ENCODE measurements at regions not wholly inside any gene's neighbourhood (a gene's known extent, or its start where the extent isn't known, plus 50 kb on each side); places are given as distances from the start of the nearest gene placed in this dataset.

DNA sequence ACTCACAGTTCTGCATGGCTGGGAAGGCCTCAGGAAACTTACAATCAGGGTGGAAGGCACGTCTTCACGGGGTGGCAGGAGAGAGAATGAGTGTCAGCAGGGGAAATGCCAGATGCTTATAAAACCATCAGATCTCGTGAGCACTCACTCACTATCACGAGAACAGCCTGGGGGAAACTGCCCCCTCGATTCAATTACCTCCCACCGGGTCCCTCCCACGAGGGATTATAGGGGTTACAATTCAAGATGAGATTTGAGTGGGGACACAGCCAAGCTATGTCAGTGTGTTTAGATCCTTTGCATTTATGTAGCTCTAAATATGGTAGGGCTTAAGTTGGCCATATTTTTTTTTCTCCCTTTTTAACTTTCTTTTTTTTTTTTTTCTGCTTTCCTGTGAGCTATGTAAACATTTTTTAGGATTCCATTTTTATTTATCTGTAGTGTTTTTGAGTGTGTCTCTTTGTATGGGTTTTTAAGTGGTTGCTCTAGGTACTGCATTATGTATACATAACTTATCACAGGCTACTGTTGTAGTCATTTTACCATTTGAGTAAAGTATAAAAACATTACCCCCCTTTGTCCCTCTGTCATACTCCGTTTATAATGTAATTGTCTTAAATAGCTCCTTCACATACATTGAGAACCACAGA, 79.0 kb downstream of the ADRA2C start:
- 15 to 16% methylated on average over 8 of the region's 8 CpGs for WGBS, 2 experiments (ENCODE audit: low coverage in 1 of 2, low lambda C conversion rate in 2 of 2, missing lambda C conversion rate in 2 of 2)
- H3K9me3 ChIP-seq (ENCODE audit: low read depth), result no peaks in the 10 kb centered on the region
- no peaks in the 10 kb centered on the region for H3K79me2 ChIP-seq (ENCODE audit: insufficient read depth)
- H3K4me3 ChIP-seq, result no peak overlapping the region
- DNase-seq, result no peak
- no peaks in the 10 kb centered on the region for H3K36me3 ChIP-seq (ENCODE audit: low read depth)
- in situ Hi-C loops (cut with MboI), result no loop called here
- no peak overlapping the region for H3K9ac ChIP-seq
- no peak overlapping the region for H2AFZ ChIP-seq
- H3K9me2 ChIP-seq (ENCODE audit: insufficient read depth), result no peaks in the 10 kb centered on the region
- H3K27me3 ChIP-seq (replicated peaks; ENCODE audit: insufficient read depth), result peaks cover 61% of the 10 kb centered on the region
- TF ChIP-seq EZH2 (IDR thresholded peaks at IDR 0.05; ENCODE audit: insufficient read depth, poor library complexity, severe bottlenecking), result no peak
- TF ChIP-seq EZH2phosphoT487 (IDR thresholded peaks at IDR 0.05; ENCODE audit: insufficient read depth, low read depth), result no peak
- H3K27ac ChIP-seq, result no peak overlapping the region
- no peaks in the 10 kb centered on the region for H4K20me1 ChIP-seq (ENCODE audit: insufficient read depth)
- H3F3A ChIP-seq (ENCODE audit: insufficient read depth), result no peaks in the 10 kb centered on the region
- no peaks in the 10 kb centered on the region for H3K4me1 ChIP-seq (ENCODE audit: insufficient read depth)
- H3K4me2 ChIP-seq (ENCODE audit: unreplicated experiment), result no peak overlapping the region

DNA sequence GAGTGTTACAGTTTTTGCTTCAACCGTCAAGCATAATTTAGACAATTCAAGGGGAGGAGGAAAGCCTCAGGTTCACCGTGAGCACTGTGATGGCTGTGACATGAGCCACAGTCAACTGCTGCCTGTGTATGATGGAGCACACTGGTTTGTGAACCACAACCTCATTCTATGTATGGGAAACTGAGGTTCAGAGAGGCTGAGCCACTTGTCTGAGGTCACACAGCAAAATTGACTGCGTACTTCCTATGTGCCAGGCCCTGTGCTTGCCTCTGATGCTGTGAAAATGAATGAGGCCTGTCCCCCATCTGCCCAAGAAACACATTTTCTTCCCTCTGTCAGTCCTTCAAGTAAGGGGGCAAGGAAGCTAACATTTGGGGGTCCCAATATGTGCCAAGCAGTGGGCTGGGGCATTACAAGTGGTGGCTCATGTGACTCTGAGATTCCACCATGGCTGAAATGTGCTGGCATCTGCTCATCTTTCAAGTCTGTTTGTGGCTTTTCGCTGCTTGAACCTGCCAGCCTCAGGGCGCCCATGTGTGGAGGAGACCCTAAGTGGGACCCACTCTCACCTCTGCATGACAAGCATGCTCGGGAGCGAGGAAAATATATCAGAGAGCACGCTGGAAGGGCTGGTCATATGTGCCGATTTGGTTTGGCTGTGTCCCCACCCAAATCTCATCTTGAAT, 79.7 kb downstream of the ADRA2C start:
- H2AFZ ChIP-seq, result no peak overlapping the region
- H3F3A ChIP-seq (ENCODE audit: insufficient read depth), result no peaks in the 10 kb centered on the region
- no peak overlapping the region for H3K27ac ChIP-seq
- H3K9me2 ChIP-seq (ENCODE audit: insufficient read depth), result no peaks in the 10 kb centered on the region
- peaks cover 54% of the 10 kb centered on the region for H3K27me3 ChIP-seq (replicated peaks; ENCODE audit: insufficient read depth)
- DNase-seq, result no peak
- H3K4me2 ChIP-seq (ENCODE audit: unreplicated experiment), result no peak overlapping the region
- H3K36me3 ChIP-seq (ENCODE audit: low read depth), result no peaks in the 10 kb centered on the region
- WGBS, 2 experiments (ENCODE audit: low coverage in 1 of 2, low lambda C conversion rate in 2 of 2, missing lambda C conversion rate in 2 of 2), result 47 to 50% methylated on average over 9 of the region's 9 CpGs
- in situ Hi-C loops (cut with MboI), result no loop called here
- H3K4me1 ChIP-seq (ENCODE audit: insufficient read depth), result no peaks in the 10 kb centered on the region
- TF ChIP-seq EZH2 (IDR thresholded peaks at IDR 0.05; ENCODE audit: insufficient read depth, poor library complexity, severe bottlenecking) (no peak), EZH2phosphoT487 (IDR thresholded peaks at IDR 0.05; ENCODE audit: insufficient read depth, low read depth) (no peak)
- no peaks in the 10 kb centered on the region for H4K20me1 ChIP-seq (ENCODE audit: insufficient read depth)
- H3K9ac ChIP-seq, result no peak overlapping the region
- no peaks in the 10 kb centered on the region for H3K79me2 ChIP-seq (ENCODE audit: insufficient read depth)
- no peaks in the 10 kb centered on the region for H3K9me3 ChIP-seq (ENCODE audit: low read depth)
- H3K4me3 ChIP-seq, result no peak overlapping the region

DNA sequence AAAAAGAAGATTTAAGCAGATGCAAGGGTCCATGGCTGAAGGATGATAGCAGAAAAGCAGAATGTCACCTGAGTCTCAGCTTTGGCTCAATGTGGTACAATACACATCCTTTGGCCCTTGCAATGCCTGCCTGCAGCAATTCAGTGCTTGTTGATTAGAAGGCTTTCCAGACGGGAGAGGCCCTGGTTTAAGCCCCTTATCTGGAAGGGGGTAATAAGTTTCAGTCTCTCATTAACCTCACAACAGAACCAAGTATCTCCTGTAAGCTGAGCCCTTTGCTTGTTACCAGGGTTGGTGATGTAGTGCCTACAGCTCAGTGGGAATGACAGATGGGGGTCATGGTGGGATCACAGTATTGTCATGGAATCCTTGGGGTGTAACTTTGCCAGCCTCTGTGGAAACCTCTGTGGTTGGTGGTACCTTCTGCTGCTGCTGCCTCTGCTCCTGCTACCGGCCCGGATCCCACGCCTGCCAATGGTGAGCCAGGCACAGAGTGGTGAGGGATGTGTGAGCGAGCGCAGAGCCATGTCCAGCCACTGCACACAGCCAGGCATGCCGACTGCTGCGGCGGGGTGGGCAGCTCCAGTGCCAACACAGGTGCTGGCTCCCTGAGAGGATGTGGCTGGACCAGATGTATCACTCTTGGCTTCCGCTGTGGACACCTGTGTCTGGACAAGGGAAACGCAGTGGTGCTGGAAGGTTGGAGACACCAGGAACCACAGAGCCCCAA, 81.2 kb downstream of the ADRA2C start:
- Histone ChIP-seq H3K9me3 (ENCODE audit: low read depth) (no peaks in the 10 kb centered on the region), H3K4me3 (no peak overlapping the region), H4K20me1 (ENCODE audit: insufficient read depth) (no peaks in the 10 kb centered on the region), H3K36me3 (ENCODE audit: low read depth) (no peaks in the 10 kb centered on the region), H2AFZ (no peak overlapping the region), H3K4me1 (ENCODE audit: insufficient read depth) (no peaks in the 10 kb centered on the region), H3F3A (ENCODE audit: insufficient read depth) (no peaks in the 10 kb centered on the region), H3K27ac (no peak overlapping the region), H3K9me2 (ENCODE audit: insufficient read depth) (no peaks in the 10 kb centered on the region), H3K27me3 (replicated peaks; ENCODE audit: insufficient read depth) (peaks cover 44% of the 10 kb centered on the region), H3K79me2 (ENCODE audit: insufficient read depth) (no peaks in the 10 kb centered on the region), H3K9ac (no peak overlapping the region), H3K4me2 (ENCODE audit: unreplicated experiment) (no peak overlapping the region)
- DNase-seq, result no peak
- in situ Hi-C loops (cut with MboI), result no loop called here
- TF ChIP-seq EZH2phosphoT487 (IDR thresholded peaks at IDR 0.05; ENCODE audit: insufficient read depth, low read depth) (no peak), EZH2 (IDR thresholded peaks at IDR 0.05; ENCODE audit: insufficient read depth, poor library complexity, severe bottlenecking) (no peak)
- WGBS, 2 experiments (ENCODE audit: low coverage in 1 of 2, low lambda C conversion rate in 2 of 2, missing lambda C conversion rate in 2 of 2), result 61 to 62% methylated on average over 11 of the region's 11 CpGs

DNA sequence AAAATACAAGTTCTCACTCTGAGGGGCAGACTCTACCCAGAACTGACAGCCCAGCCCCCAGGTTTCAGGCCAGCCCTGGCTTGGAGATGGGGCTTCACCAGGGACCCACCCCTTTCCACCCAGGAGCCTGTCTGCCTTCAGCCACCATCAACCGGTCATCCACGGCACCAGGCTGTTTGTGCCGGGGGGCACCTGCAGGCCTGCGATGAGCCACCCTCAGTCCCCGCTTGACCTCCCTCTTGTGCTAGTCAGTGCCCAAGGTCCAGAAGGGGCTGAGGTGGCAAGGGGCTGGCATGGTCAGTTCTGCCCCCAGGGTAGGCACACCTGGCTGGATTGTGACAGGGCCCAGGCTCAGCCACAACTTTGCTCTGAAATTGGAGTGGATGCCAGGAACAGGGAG, 82.1 kb downstream of the ADRA2C start:
- Histone ChIP-seq H3K4me1 (ENCODE audit: insufficient read depth) (no peaks in the 10 kb centered on the region), H3K79me2 (ENCODE audit: insufficient read depth) (no peaks in the 10 kb centered on the region), H3K9me2 (ENCODE audit: insufficient read depth) (no peaks in the 10 kb centered on the region), H3K9ac (no peak overlapping the region), H3K4me3 (no peak overlapping the region), H3K4me2 (ENCODE audit: unreplicated experiment) (no peak overlapping the region), H4K20me1 (ENCODE audit: insufficient read depth) (no peaks in the 10 kb centered on the region), H2AFZ (no peak overlapping the region), H3K36me3 (ENCODE audit: low read depth) (no peaks in the 10 kb centered on the region), H3K27me3 (replicated peaks; ENCODE audit: insufficient read depth) (peaks cover 45% of the 10 kb centered on the region), H3K27ac (no peak overlapping the region), H3K9me3 (ENCODE audit: low read depth) (no peaks in the 10 kb centered on the region), H3F3A (ENCODE audit: insufficient read depth) (no peaks in the 10 kb centered on the region)
- 80 to 90% methylated on average over 5 of the region's 5 CpGs for WGBS, 2 experiments (ENCODE audit: low coverage in 1 of 2, low lambda C conversion rate in 2 of 2, missing lambda C conversion rate in 2 of 2)
- no peak for TF ChIP-seq EZH2phosphoT487 (IDR thresholded peaks at IDR 0.05; ENCODE audit: insufficient read depth, low read depth)
- TF ChIP-seq EZH2 (IDR thresholded peaks at IDR 0.05; ENCODE audit: insufficient read depth, poor library complexity, severe bottlenecking), result no peak
- DNase-seq, result no peak
- in situ Hi-C loops (cut with MboI), result no loop called here

All from GM23248 (cell line).